Parathyroid adenoma (tissue), 2 donors: ENCODE measurements at regions not wholly inside any gene's neighbourhood (a gene's known extent, or its start where the extent isn't known, plus 50 kb on each side); places are given as distances from the start of the nearest gene placed in this dataset.

Experiments
- H2AFZ ChIP-seq: fragments of 300-600 bp; sonication (generic); one replicate; pipeline ENCODE4 v1.7.0; 2017; ENCODE audit warnings: antibody characterized with exemption, mild to moderate bottlenecking
- H3K27ac ChIP-seq: fragments of 300-600 bp; sonication (generic); one replicate; pipeline ENCODE4 v1.7.0; 2017
- H3K27me3 ChIP-seq: fragments of 300-600 bp; sonication (generic); one replicate; pipeline ENCODE4 v1.7.0; 2017; ENCODE audit warnings: low read length; ENCODE audit not compliant: control insufficient read depth, insufficient read depth
- H3K36me3 ChIP-seq: fragments of 300-600 bp; sonication (generic); one replicate; pipeline ENCODE4 v1.7.0; 2017; ENCODE audit warnings: low read length; ENCODE audit not compliant: control insufficient read depth, insufficient read depth
- H3K4me1 ChIP-seq: fragments of 300-600 bp; sonication (generic); one replicate; pipeline ENCODE4 v1.7.0; 2017; ENCODE audit warnings: control low read depth
- H3K4me2 ChIP-seq: fragments of 300-600 bp; sonication (generic); one replicate; pipeline ENCODE4 v1.7.0; 2017; ENCODE audit warnings: low read length
- H3K4me3 ChIP-seq: fragments of 300-600 bp; sonication (generic); one replicate; pipeline ENCODE4 v1.7.0; 2017; ENCODE audit warnings: low read depth, low read length
- H3K79me2 ChIP-seq: fragments of 300-600 bp; sonication (generic); one replicate; pipeline ENCODE4 v1.7.0; 2017; ENCODE audit warnings: control low read depth
- H3K9ac ChIP-seq: fragments of 300-600 bp; sonication (generic); one replicate; pipeline ENCODE4 v1.7.0; 2017; ENCODE audit warnings: mild to moderate bottlenecking
- H3K9me3 ChIP-seq: fragments of 300-600 bp; sonication (generic); one replicate; pipeline ENCODE4 v1.7.0; 2017; ENCODE audit warnings: low read length; ENCODE audit not compliant: control insufficient read depth
- CTCF ChIP-seq: fragments of 300-600 bp; sonication (generic); IDR thresholded peaks from one replicate; pipeline ENCODE4 v1.7.0; 2017; ENCODE audit warnings: antibody characterized with exemption, mild to moderate bottlenecking
- donor health status: primary hyperparathyroidism.

GRCh38 chr5:2615917-2616316, 135.6 kb downstream of the IRX2 start:
- Histone ChIP-seq H3K79me2 (no peaks in the 10 kb centered on the region), H2AFZ (no peak overlapping the region), H3K9ac (no peak overlapping the region), H3K4me2 (no peak overlapping the region), H3K36me3 (no peaks in the 10 kb centered on the region), H3K9me3 (no peaks in the 10 kb centered on the region), H3K27me3 (no peaks in the 10 kb centered on the region), H3K4me3 (no peak overlapping the region), H3K27ac (no peak overlapping the region), H3K4me1 (no peaks in the 10 kb centered on the region)
- no peak for TF ChIP-seq CTCF

- Histone ChIP-seq H3K9me3 (no peaks in the 10 kb centered on the region), H3K27ac (no peak overlapping the region), H3K79me2 (no peaks in the 10 kb centered on the region), H3K27me3 (no peaks in the 10 kb centered on the region), H3K9ac (no peak overlapping the region), H3K36me3 (no peaks in the 10 kb centered on the region), H3K4me3 (no peak overlapping the region), H3K4me1 (no peaks in the 10 kb centered on the region), H3K4me2 (no peak overlapping the region), H2AFZ (no peak overlapping the region)
- no peak for TF ChIP-seq CTCF
Observed at GRCh38 chr5:2614571-2614970, 136.9 kb downstream of the IRX2 start.

- Histone ChIP-seq H3K27me3 (no peaks in the 10 kb centered on the region), H3K9ac (no peak overlapping the region), H3K36me3 (no peaks in the 10 kb centered on the region), H2AFZ (no peak overlapping the region), H3K9me3 (no peaks in the 10 kb centered on the region), H3K79me2 (no peaks in the 10 kb centered on the region), H3K4me3 (no peak overlapping the region), H3K4me2 (no peak overlapping the region), H3K4me1 (no peaks in the 10 kb centered on the region), H3K27ac (no peak overlapping the region)
- no peak for TF ChIP-seq CTCF
Observed at GRCh38 chr5:2611659-2612058, 139.8 kb downstream of the IRX2 start.

GRCh38 chr5:2610986-2611385, 140.5 kb downstream of the IRX2 start:
- no peaks in the 10 kb centered on the region for H3K4me1 ChIP-seq
- no peak overlapping the region for H3K9ac ChIP-seq
- H3K4me2 ChIP-seq = no peak overlapping the region
- H3K36me3 ChIP-seq = no peaks in the 10 kb centered on the region
- H2AFZ ChIP-seq = no peak overlapping the region
- H3K27me3 ChIP-seq = no peaks in the 10 kb centered on the region
- H3K9me3 ChIP-seq = no peaks in the 10 kb centered on the region
- no peak overlapping the region for H3K4me3 ChIP-seq
- no peaks in the 10 kb centered on the region for H3K79me2 ChIP-seq
- no peak overlapping the region for H3K27ac ChIP-seq
- no peak for TF ChIP-seq CTCF

GRCh38 chr5:2608391-2608790, 143.1 kb downstream of the IRX2 start:
- Histone ChIP-seq H3K36me3 (no peaks in the 10 kb centered on the region), H3K9ac (no peak overlapping the region), H3K9me3 (no peaks in the 10 kb centered on the region), H3K4me2 (no peak overlapping the region), H3K27ac (no peak overlapping the region), H3K79me2 (no peaks in the 10 kb centered on the region), H2AFZ (no peak overlapping the region), H3K27me3 (no peaks in the 10 kb centered on the region), H3K4me1 (no peaks in the 10 kb centered on the region), H3K4me3 (no peak overlapping the region)
- TF ChIP-seq CTCF = no peak
